ENCODE measurements at regions not wholly inside any gene's neighbourhood (a gene's known extent, or its start where the extent isn't known, plus 50 kb on each side); places are given as distances from the start of the nearest gene placed in this dataset.

GRCh38 chr22:48745842-48746788 lies 1081.6 kb downstream of the BRD1 start:
- no peak for DNase-seq (ENCODE audit: low read depth in 2 of 2)

GRCh38 chr22:48744967-48745841 lies 1082.5 kb downstream of the BRD1 start:
- DNase-seq (ENCODE audit: low read depth in 2 of 2) = no peak

- no peak for DNase-seq (ENCODE audit: low read depth in 2 of 2)
Observed at GRCh38 chr22:48744283-48744641, 1083.4 kb downstream of the BRD1 start.

GRCh38 chr22:48743601-48744282 lies 1083.9 kb downstream of the BRD1 start:
- no peak for DNase-seq (ENCODE audit: low read depth in 2 of 2)

- no peak for DNase-seq (ENCODE audit: low read depth in 2 of 2)
Observed at GRCh38 chr22:48742556-48743343, 1084.9 kb downstream of the BRD1 start.

GRCh38 chr22:48742191-48742555 lies 1085.5 kb downstream of the BRD1 start:
- no peak for DNase-seq (ENCODE audit: low read depth in 2 of 2)

- DNase-seq (ENCODE audit: low read depth in 2 of 2) = no peak
Observed at GRCh38 chr22:48741540-48741939, 1086.1 kb downstream of the BRD1 start.

GRCh38 chr22:48740731-48741405 lies 1086.8 kb downstream of the BRD1 start:
- no peak for DNase-seq (ENCODE audit: low read depth in 2 of 2)

- DNase-seq (ENCODE audit: low read depth in 2 of 2) = no peak
Observed at GRCh38 chr22:48740086-48740730, 1087.5 kb downstream of the BRD1 start.

- no peak for DNase-seq (ENCODE audit: low read depth in 2 of 2)
Observed at GRCh38 chr22:48739348-48740085, 1088.2 kb downstream of the BRD1 start.

- DNase-seq (ENCODE audit: low read depth in 2 of 2) = no peak
Observed at GRCh38 chr22:48738204-48738980, 1089.3 kb downstream of the BRD1 start.

- DNase-seq (ENCODE audit: low read depth in 2 of 2) = no peak
Observed at GRCh38 chr22:48737461-48738203, 1090.0 kb downstream of the BRD1 start.

- no peak for DNase-seq (ENCODE audit: low read depth in 2 of 2)
Observed at GRCh38 chr22:48736593-48737460, 1090.8 kb downstream of the BRD1 start.

GRCh38 chr22:48734961-48735360 lies 1092.7 kb downstream of the BRD1 start:
- no peak for DNase-seq (ENCODE audit: low read depth in 2 of 2)

- DNase-seq (ENCODE audit: low read depth in 2 of 2) = no peak
Observed at GRCh38 chr22:48734359-48734758, 1093.3 kb downstream of the BRD1 start.

GRCh38 chr22:48729499-48730171 lies 1098.0 kb downstream of the BRD1 start:
- DNase-seq (ENCODE audit: low read depth in 2 of 2) = no peak
